HepG2 (cell line): ENCODE measurements at regions not wholly inside any gene's neighbourhood (a gene's known extent, or its start where the extent isn't known, plus 50 kb on each side); places are given as distances from the start of the nearest gene placed in this dataset.

Source experiments
- ARNT2 ChIP-seq: sonication (generic); formaldehyde crosslinking; IDR thresholded peaks from 2 replicates; pipeline ENCODE4 v1.8.0; 2022; ENCODE audit warnings: mild to moderate bottlenecking, low read depth, missing genetic modification reagents, moderate library complexity
- HOXA5 ChIP-seq: sonication (generic); formaldehyde crosslinking; IDR thresholded peaks from 2 replicates; pipeline ENCODE4 v1.4.0; 2020; ENCODE audit warnings: missing genetic modification reagents
- HOXA7 ChIP-seq: sonication (generic); formaldehyde crosslinking; IDR thresholded peaks from 2 replicates; pipeline ENCODE4 v1.8.1; 2022; ENCODE audit warnings: mild to moderate bottlenecking, missing genetic modification reagents, moderate library complexity
- MAZ ChIP-seq, 2 experiments: sonication (generic) in 1 of 2; formaldehyde crosslinking in 1 of 2; IDR thresholded peaks; 2 replicates each; pipeline versions ENCODE4 v1.5.0 to v1.6.1; 2012 to 2020; ENCODE audit warnings: low read depth in 2 of 2, mild to moderate bottlenecking in 2 of 2, borderline replicate concordance in 1 of 2, improper control_type of control experiment in 1 of 2, low read length in 1 of 2, missing genetic modification reagents in 1 of 2, moderate library complexity in 1 of 2
- PAX8 ChIP-seq: sonication (generic); formaldehyde crosslinking; IDR thresholded peaks from 2 replicates; pipeline ENCODE4 v1.8.0; 2022; ENCODE audit warnings: mild to moderate bottlenecking, missing genetic modification reagents, borderline replicate concordance
- RXRA ChIP-seq: sonication (generic); formaldehyde crosslinking; IDR thresholded peaks from 2 replicates; pipeline ENCODE4 v1.5.1; 2020; ENCODE audit warnings: missing genetic modification reagents
- SMAD1 ChIP-seq: sonication (generic); formaldehyde crosslinking; IDR thresholded peaks from 2 replicates; pipeline ENCODE4 v1.4.0; 2020; ENCODE audit warnings: missing genetic modification reagents, low read depth, mild to moderate bottlenecking, borderline replicate concordance
- SOX13 ChIP-seq, 3 experiments: fragments of 450-650 bp in 1 of 3; sonication (generic) in 1 of 3; formaldehyde crosslinking in 1 of 3; IDR thresholded peaks in 2 of 3; conservative IDR thresholded peaks in 1 of 3; 2 replicates each; pipeline versions ENCODE4 v1.5.0 to v1.6.1; 2016 to 2020; ENCODE audit warnings: antibody characterized with exemption in 1 of 3, mild to moderate bottlenecking in 1 of 3, missing compliant biosample characterization in 1 of 3, missing genetic modification reagents in 1 of 3, moderate library complexity in 1 of 3
- SOX6 ChIP-seq, 2 experiments: fragments of 450-650 bp in 1 of 2; sonication (generic) in 1 of 2; formaldehyde crosslinking in 1 of 2; IDR thresholded peaks; 2 replicates each; pipeline versions ENCODE4 v1.4.0 to v1.6.1; 2017 to 2020; ENCODE audit warnings: antibody characterized with exemption in 1 of 2, mild to moderate bottlenecking in 1 of 2, missing genetic modification reagents in 1 of 2
- STAT5B ChIP-seq: sonication (generic); formaldehyde crosslinking; IDR thresholded peaks from 2 replicates; pipeline ENCODE4 v1.4.0; 2020; ENCODE audit warnings: missing genetic modification reagents
- ZFP1 ChIP-seq: IDR thresholded peaks from 2 replicates; pipeline ENCODE4 v1.6.1; 2016
- ZHX2 ChIP-seq, 2 experiments: sonication (generic) in 1 of 2; formaldehyde crosslinking in 1 of 2; IDR thresholded peaks; 2 replicates each; pipeline versions ENCODE4 v1.6.1 to v1.9.0; 2014 to 2022; ENCODE audit warnings: antibody characterized with exemption in 1 of 2, borderline replicate concordance in 1 of 2, inconsistent platforms in 1 of 2, low read depth in 1 of 2, missing genetic modification reagents in 1 of 2
- ZIK1 ChIP-seq: sonication (generic); formaldehyde crosslinking; IDR thresholded peaks from 2 replicates; pipeline ENCODE4 v1.5.0; 2020; ENCODE audit warnings: mild to moderate bottlenecking, low read depth, missing genetic modification reagents, borderline replicate concordance
- ZNF12 ChIP-seq: sonication (generic); formaldehyde crosslinking; IDR thresholded peaks from 2 replicates; pipeline ENCODE4 v1.5.0; 2020; ENCODE audit warnings: missing genetic modification reagents
- ZNF136 ChIP-seq: sonication (generic); formaldehyde crosslinking; IDR thresholded peaks from 2 replicates; pipeline ENCODE4 v1.8.1; 2022; ENCODE audit warnings: low read depth, mild to moderate bottlenecking, moderate library complexity, missing genetic modification reagents
- ZNF207 ChIP-seq: fragments of 450-650 bp; IDR thresholded peaks from 2 replicates; pipeline ENCODE4 v1.6.1; 2016; ENCODE audit warnings: antibody characterized with exemption, borderline replicate concordance
- ZNF225 ChIP-seq: sonication (generic); formaldehyde crosslinking; IDR thresholded peaks from 2 replicates; pipeline ENCODE4 v1.4.0; 2020; ENCODE audit warnings: mild to moderate bottlenecking, missing genetic modification reagents
- ZNF34 ChIP-seq: sonication (generic); formaldehyde crosslinking; IDR thresholded peaks from 2 replicates; pipeline ENCODE4 v1.4.0; 2020; ENCODE audit warnings: mild to moderate bottlenecking, missing genetic modification reagents, borderline replicate concordance
- ZNF430 ChIP-seq: sonication (generic); formaldehyde crosslinking; IDR thresholded peaks from 2 replicates; pipeline ENCODE4 v1.9.0; 2021; ENCODE audit warnings: mild to moderate bottlenecking, missing genetic modification reagents
- ZNF432 ChIP-seq: sonication (generic); formaldehyde crosslinking; IDR thresholded peaks from 2 replicates; pipeline ENCODE4 v1.5.0; 2020; ENCODE audit warnings: missing genetic modification reagents, mild to moderate bottlenecking, borderline replicate concordance
- ZNF546 ChIP-seq: sonication (generic); formaldehyde crosslinking; conservative IDR thresholded peaks from 2 replicates; pipeline ENCODE4 v1.8.1; 2023; ENCODE audit warnings: mild to moderate bottlenecking, missing genetic modification reagents
- ZSCAN20 ChIP-seq: sonication (generic); formaldehyde crosslinking; IDR thresholded peaks from 2 replicates; pipeline ENCODE4 v1.4.0; 2020; ENCODE audit warnings: missing genetic modification reagents, mild to moderate bottlenecking, borderline replicate concordance

- TF ChIP-seq ZHX2 (IDR thresholded peaks at IDR 0.05; ENCODE audit: low read depth), result no peak
- TF ChIP-seq ZHX2 (CRISPR knock-in tag; IDR thresholded peaks at IDR 0.05; ENCODE audit: borderline replicate concordance), result no peak
- TF ChIP-seq SOX13 (IDR thresholded peaks at IDR 0.05), result no peak
- no peak for TF ChIP-seq SOX13 (CRISPR knock-in tag; conservative IDR thresholded peaks at IDR 0.05 in 1 of 2, IDR thresholded peaks at IDR 0.05 in 1 of 2)
- TF ChIP-seq ZNF430 (CRISPR knock-in tag), result peak; percentile 55; the same call in 1 of the 2 replicates
- peak; percentile 60; the same call in 1 of the 2 replicates for TF ChIP-seq ZNF225 (CRISPR knock-in tag)
- no peak for TF ChIP-seq ZSCAN20
- TF ChIP-seq HOXA5 (CRISPR knock-in tag), result peak; percentile 47; the same call in 1 of the 2 replicates
- no peak for TF ChIP-seq STAT5B (CRISPR knock-in tag)
- 0 out of 2 replicates have a peak, but pooled peaks have one; percentile 30 for TF ChIP-seq MAZ (IDR thresholded peaks at IDR 0.05; ENCODE audit: borderline replicate concordance, low read depth, low read length)
- no peak for TF ChIP-seq MAZ (CRISPR knock-in tag; IDR thresholded peaks at IDR 0.05; ENCODE audit: low read depth)
- TF ChIP-seq SMAD1 (CRISPR knock-in tag), result peak; percentile 62; the same call in 1 of the 2 replicates
- TF ChIP-seq PAX8 (CRISPR knock-in tag), result no peak
- TF ChIP-seq SOX6 (IDR thresholded peaks at IDR 0.05), result no peak
- TF ChIP-seq SOX6 (CRISPR knock-in tag; IDR thresholded peaks at IDR 0.05), result peak; percentile 47; the same call in 1 of the 2 replicates
- no peak for TF ChIP-seq ZNF34 (CRISPR knock-in tag)
- TF ChIP-seq ZFP1 (CRISPR knock-in tag), result no peak
- TF ChIP-seq ZNF12 (CRISPR knock-in tag), result no peak
- no peak for TF ChIP-seq HOXA7 (CRISPR knock-in tag)
- TF ChIP-seq ZNF136 (CRISPR knock-in tag), result no peak
- no peak for TF ChIP-seq ZIK1
- no peak for TF ChIP-seq ZNF546 (CRISPR knock-in tag)
- TF ChIP-seq ARNT2 (CRISPR knock-in tag), result peak; percentile 33; the same call in 1 of the 2 replicates
- TF ChIP-seq RXRA, result 0 out of 2 replicates have a peak, but pooled peaks have one; percentile 8
- no peak for TF ChIP-seq ZNF207
- TF ChIP-seq ZNF432, result no peak
These were observed 78.7 kb downstream of the CEBPB start (continued) for GRCh38 chr20:50269091-50270033.
